ENCODE measurements at regions not wholly inside any gene's neighbourhood (a gene's known extent, or its start where the extent isn't known, plus 50 kb on each side); places are given as distances from the start of the nearest gene placed in this dataset.

DNA sequence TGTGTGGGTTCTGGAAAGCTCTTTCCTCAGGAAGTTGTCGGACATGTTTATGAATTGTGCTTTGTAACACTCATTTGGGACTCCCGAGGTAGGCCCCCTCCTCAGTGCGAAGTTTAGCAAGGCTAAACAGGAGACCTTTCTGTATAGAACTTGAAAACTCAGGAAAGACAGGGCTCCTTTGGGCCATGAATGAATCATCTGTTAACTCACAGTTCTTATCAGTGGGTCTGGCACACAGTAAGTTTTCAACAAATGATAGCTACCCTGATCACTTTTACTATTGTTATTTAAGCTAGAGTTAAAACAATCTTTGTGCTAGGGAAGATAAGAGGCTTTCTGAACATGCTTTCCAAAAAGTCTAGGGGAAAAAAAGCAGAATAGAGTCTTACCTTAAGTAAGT is 430.5 kb upstream of the ETAA1 start:
- Mint-ChIP-seq H3K4me1 (peaks cover 9 to 10% of the 10 kb centered on the region in 2 experiments), H3K36me3 (ENCODE audit: insufficient read depth in 1 of 3, low read depth in 3 of 3) (no peaks in the 10 kb centered on the region), H3K4me3 (no peak overlapping the region), H3K9me3 (no peaks in the 10 kb centered on the region), H3K27ac (no peak overlapping the region), H3K27me3 (ENCODE audit: low read depth) (no peaks in the 10 kb centered on the region)
- Histone ChIP-seq H3K18ac (ENCODE audit: insufficient read length, low read depth, low read length) (no peak overlapping the region), H3K56ac (ENCODE audit: insufficient read length, low read depth, low read length) (no peak overlapping the region), H3K23ac (ENCODE audit: insufficient read length, low read depth, low read length) (no peak overlapping the region), H3T11ph (ENCODE audit: low read length) (no peak overlapping the region), H4K8ac (replicated peaks; ENCODE audit: insufficient read length, low read depth, low read length) (no peak overlapping the region), H4K91ac (ENCODE audit: insufficient read length, low read depth, low read length) (no peak overlapping the region), H2AK5ac (ENCODE audit: insufficient read length, low read length) (no peak overlapping the region), H3K27me3 (ENCODE audit: insufficient read depth, low read length) (no peaks in the 10 kb centered on the region), H4K20me1 (ENCODE audit: control insufficient read depth, insufficient read depth, insufficient read length) (no peaks in the 10 kb centered on the region), H2BK15ac (ENCODE audit: low read depth, low read length) (no peak overlapping the region), H3K4me2 (ENCODE audit: insufficient read depth, insufficient read length, low read length) (no peak overlapping the region), H3K23me2 (ENCODE audit: insufficient read length, low read depth, low read length, poor library complexity, severe bottlenecking) (no peaks in the 10 kb centered on the region), H2BK120ac (ENCODE audit: low read depth, low read length, poor library complexity, severe bottlenecking) (no peak overlapping the region), H3K27ac (ENCODE audit: insufficient read length, low read depth, low read length) (no peak overlapping the region), H2AFZ (ENCODE audit: low read length) (no peak overlapping the region), H2BK20ac (ENCODE audit: low read depth, low read length, poor library complexity, severe bottlenecking) (no peak overlapping the region), H3K9ac (ENCODE audit: extremely low read depth, insufficient read length, low read length) (no peak overlapping the region), H3K79me2 (ENCODE audit: insufficient read depth, low read length) (no peaks in the 10 kb centered on the region), H2BK12ac (ENCODE audit: insufficient read length, low read depth, low read length) (no peak overlapping the region), H3K4ac (ENCODE audit: low read depth, low read length) (no peak overlapping the region), H2BK5ac (ENCODE audit: insufficient read length, low read length) (no peak overlapping the region), H3K4me1 (ENCODE audit: insufficient read depth, low read length) (no peaks in the 10 kb centered on the region), H3K9me3 (ENCODE audit: control insufficient read depth, low read depth, low read length) (no peaks in the 10 kb centered on the region), H4K5ac (ENCODE audit: insufficient read length, low read depth, low read length) (no peak overlapping the region), H3K14ac (ENCODE audit: insufficient read depth, low read length) (no peak overlapping the region), H3K79me1 (ENCODE audit: insufficient read depth, low read depth, low read length, poor library complexity, severe bottlenecking) (no peaks in the 10 kb centered on the region)
- TF ChIP-seq, protein P1, sequence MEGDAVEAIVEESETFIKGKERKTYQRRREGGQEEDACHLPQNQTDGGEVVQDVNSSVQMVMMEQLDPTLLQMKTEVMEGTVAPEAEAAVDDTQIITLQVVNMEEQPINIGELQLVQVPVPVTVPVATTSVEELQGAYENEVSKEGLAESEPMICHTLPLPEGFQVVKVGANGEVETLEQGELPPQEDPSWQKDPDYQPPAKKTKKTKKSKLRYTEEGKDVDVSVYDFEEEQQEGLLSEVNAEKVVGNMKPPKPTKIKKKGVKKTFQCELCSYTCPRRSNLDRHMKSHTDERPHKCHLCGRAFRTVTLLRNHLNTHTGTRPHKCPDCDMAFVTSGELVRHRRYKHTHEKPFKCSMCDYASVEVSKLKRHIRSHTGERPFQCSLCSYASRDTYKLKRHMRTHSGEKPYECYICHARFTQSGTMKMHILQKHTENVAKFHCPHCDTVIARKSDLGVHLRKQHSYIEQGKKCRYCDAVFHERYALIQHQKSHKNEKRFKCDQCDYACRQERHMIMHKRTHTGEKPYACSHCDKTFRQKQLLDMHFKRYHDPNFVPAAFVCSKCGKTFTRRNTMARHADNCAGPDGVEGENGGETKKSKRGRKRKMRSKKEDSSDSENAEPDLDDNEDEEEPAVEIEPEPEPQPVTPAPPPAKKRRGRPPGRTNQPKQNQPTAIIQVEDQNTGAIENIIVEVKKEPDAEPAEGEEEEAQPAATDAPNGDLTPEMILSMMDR (conservative IDR thresholded peaks at IDR 0.05) = no peak
- no CpG with 5 or more reads among the region's 3 CpGs for WGBS (ENCODE audit: extremely low coverage, insufficient read length, low lambda C conversion rate)
- DNase-seq = no peak

Data from H9 (cell line).